CD14-positive monocyte (primary cell): ENCODE measurements at regions not wholly inside any gene's neighbourhood (a gene's known extent, or its start where the extent isn't known, plus 50 kb on each side); places are given as distances from the start of the nearest gene placed in this dataset.

Experiments
- DNase-seq, 3 donors: peaks; one replicate each; pipeline ENCODE4 v3.0.0-alpha.2; 2011 to 2022
- H2AFZ ChIP-seq: 2 replicates; pipeline ENCODE4 v1.6.0; 2012; ENCODE audit warnings: mild to moderate bottlenecking, low read depth, low read length, inconsistent platforms; ENCODE audit not compliant: insufficient read depth, poor library complexity, severe bottlenecking
- H3K27ac ChIP-seq, 2 donors: 1 replicate in 1 of 2; 2 replicates in 1 of 2; pipeline ENCODE4 v1.5.1; 2012 to 2013; ENCODE audit warnings: low read length in 2 of 2, control low read depth in 1 of 2, inconsistent platforms in 1 of 2, low read depth in 1 of 2, mild to moderate bottlenecking in 1 of 2
- H3K27me3 ChIP-seq, 2 donors: one replicate each; pipeline versions ENCODE4 v1.6.0 to v1.6.1; 2011 to 2013; ENCODE audit warnings: low read length in 2 of 2; ENCODE audit not compliant: control insufficient read depth in 2 of 2, insufficient read depth in 2 of 2
- H3K36me3 ChIP-seq, 2 donors: replicated peaks in 1 of 2; 1 replicate in 1 of 2; 2 replicates in 1 of 2; pipeline versions ENCODE4 v1.5.1 to v1.6.1; 2012 to 2013; ENCODE audit warnings: low read length in 2 of 2, control low read depth in 1 of 2, inconsistent platforms in 1 of 2, mild to moderate bottlenecking in 1 of 2; ENCODE audit not compliant: insufficient read depth in 2 of 2, control insufficient read depth in 1 of 2
- H3K4me1 ChIP-seq, 2 donors: 1 replicate in 1 of 2; 2 replicates in 1 of 2; pipeline versions ENCODE4 v1.5.1 to v1.6.1; 2012 to 2013; ENCODE audit warnings: low read length in 2 of 2, control low read depth in 1 of 2, inconsistent platforms in 1 of 2, mild to moderate bottlenecking in 1 of 2, moderate library complexity in 1 of 2; ENCODE audit not compliant: insufficient read depth in 2 of 2, control insufficient read depth in 1 of 2
- H3K4me2 ChIP-seq: replicated peaks from 2 replicates; pipeline ENCODE3; 2012; ENCODE audit warnings: low read length, moderate library complexity, mild to moderate bottlenecking; ENCODE audit not compliant: poor library complexity, severe bottlenecking; ENCODE audit errors: extremely low read depth
- H3K4me3 ChIP-seq, 3 experiments: fragments of 200-600 bp in 1 of 3; sonication (generic) in 1 of 3; replicated peaks in 1 of 3; 1 replicate in 2 of 3; 2 replicates in 1 of 3; pipeline ENCODE4 v1.5.1; 2011 to 2013; ENCODE audit warnings: low read length in 3 of 3, mild to moderate bottlenecking in 3 of 3, control low read depth in 2 of 3, low read depth in 2 of 3, inconsistent platforms in 1 of 3, moderate library complexity in 1 of 3
- H3K79me2 ChIP-seq: 2 replicates; pipeline ENCODE4 v1.6.0; 2012; ENCODE audit warnings: mild to moderate bottlenecking, control low read depth, inconsistent platforms, low read length, moderate library complexity; ENCODE audit not compliant: insufficient read depth
- H3K9ac ChIP-seq: 2 replicates; pipeline ENCODE4 v1.6.0; 2017; ENCODE audit warnings: low read length, mild to moderate bottlenecking; ENCODE audit not compliant: insufficient read depth, poor library complexity, severe bottlenecking
- H3K9me3 ChIP-seq, 2 donors: replicated peaks in 1 of 2; 1 replicate in 1 of 2; 2 replicates in 1 of 2; pipeline versions ENCODE4 v1.5.1 to v1.6.1; 2012 to 2013; ENCODE audit warnings: low read length in 2 of 2, control low read depth in 1 of 2; ENCODE audit not compliant: control insufficient read depth in 1 of 2, insufficient read depth in 1 of 2
- H4K20me1 ChIP-seq: 2 replicates; pipeline ENCODE4 v1.6.0; 2012; ENCODE audit warnings: mild to moderate bottlenecking, low read length, control low read depth, moderate library complexity; ENCODE audit not compliant: insufficient read depth
- H3K27ac Mint-ChIP-seq, 7 donors: one replicate each; pipeline ENCODE4 v1.8.0; 2020; ENCODE audit warnings: mild to moderate bottlenecking in 7 of 7, mixed read lengths in 7 of 7, moderate library complexity in 6 of 7, inconsistent platforms in 2 of 7
- H3K27me3 Mint-ChIP-seq, 3 donors: one replicate each; pipeline ENCODE4 v1.8.0; 2021 to 2022; ENCODE audit warnings: low read depth in 3 of 3, mild to moderate bottlenecking in 3 of 3, mixed read lengths in 3 of 3, moderate library complexity in 3 of 3, inconsistent platforms in 1 of 3
- H3K36me3 Mint-ChIP-seq, 2 donors: one replicate each; pipeline ENCODE4 v1.8.0; 2020; ENCODE audit warnings: mixed read lengths in 2 of 2, inconsistent platforms in 1 of 2, mild to moderate bottlenecking in 1 of 2
- H3K4me1 Mint-ChIP-seq: one replicate; pipeline ENCODE4 v1.8.0; 2020; ENCODE audit warnings: mild to moderate bottlenecking, mixed read lengths
- H3K4me3 Mint-ChIP-seq, 2 donors: one replicate each; pipeline ENCODE4 v1.8.0; 2020; ENCODE audit warnings: mild to moderate bottlenecking in 2 of 2, mixed read lengths in 2 of 2, moderate library complexity in 1 of 2
- H3K9me3 Mint-ChIP-seq, 7 donors: one replicate each; pipeline ENCODE4 v1.8.0; 2020 to 2022; ENCODE audit warnings: mixed read lengths in 7 of 7, mild to moderate bottlenecking in 6 of 7, moderate library complexity in 6 of 7, inconsistent platforms in 2 of 7
- CTCF ChIP-seq: fragments of 200-600 bp; IDR thresholded peaks from one replicate; pipeline ENCODE4 v1.8.0; 2022; ENCODE audit warnings: antibody characterized with exemption, mild to moderate bottlenecking
- WGBS: methylation state at CpG from one replicate; pipeline ENCODE4 v1.1.5; 2013; ENCODE audit warnings: missing lambda C conversion rate; ENCODE audit not compliant: insufficient coverage; 5-methylcytosine and 5-hydroxymethylcytosine counted together
- intact Hi-C, 2 donors: fragments of 100-400 bp; cut with micrococcal nuclease; formaldehyde crosslinking; loops; one replicate each; pipeline versions ENCODE4 v1.15.0 to v1.15.1; 2023

- H3K36me3 ChIP-seq: no peaks in the 10 kb centered on the region
- H3K36me3 Mint-ChIP-seq: no peaks in the 10 kb centered on the region
- H3K9me3 Mint-ChIP-seq: peaks cover 0 to 3% (median 0%) of the 10 kb centered on the region in 7 donors
- H3K9me3 ChIP-seq: no peaks in the 10 kb centered on the region
- no peak overlapping the region for H3K27ac Mint-ChIP-seq
- WGBS: 94% methylated on average over 2 of the region's 4 CpGs
- no peak overlapping the region for H3K4me2 ChIP-seq
- no peak overlapping the region for H3K4me3 ChIP-seq
- H3K27me3 Mint-ChIP-seq: peaks cover 9 to 15% (median 12%) of the 10 kb centered on the region in 3 donors
- H3K27ac ChIP-seq: no peak overlapping the region
- no peak for DNase-seq
- no peak for TF ChIP-seq CTCF
- no peaks in the 10 kb centered on the region for H3K4me1 Mint-ChIP-seq
- H2AFZ ChIP-seq: no peak overlapping the region
- H3K79me2 ChIP-seq: no peaks in the 10 kb centered on the region
- H3K9ac ChIP-seq: no peak overlapping the region
- no peaks in the 10 kb centered on the region for H3K4me1 ChIP-seq
- H3K27me3 ChIP-seq: no peaks in the 10 kb centered on the region
- no peak overlapping the region for H3K4me3 Mint-ChIP-seq
- H4K20me1 ChIP-seq: no peaks in the 10 kb centered on the region
- intact Hi-C loops: no loop called here
Measured at GRCh38 chr2:235142601-235143000, 190.8 kb downstream of the SH3BP4 start.

GRCh38 chr2:235143789-235144188 lies 192.0 kb downstream of the SH3BP4 start:
- no peaks in the 10 kb centered on the region for H3K36me3 Mint-ChIP-seq
- no CpG with 5 or more reads among the region's 2 CpGs for WGBS

More at GRCh38 chr2:235143789-235144188, 192.0 kb downstream of the SH3BP4 start:
- Histone ChIP-seq H3K4me1 (no peaks in the 10 kb centered on the region), H3K9me3 (no peaks in the 10 kb centered on the region), H2AFZ (no peak overlapping the region), H3K79me2 (no peaks in the 10 kb centered on the region), H3K4me3 (no peak overlapping the region), H3K4me2 (no peak overlapping the region), H3K27ac (no peak overlapping the region), H3K9ac (no peak overlapping the region), H4K20me1 (no peaks in the 10 kb centered on the region), H3K36me3 (no peaks in the 10 kb centered on the region), H3K27me3 (no peaks in the 10 kb centered on the region)
- Mint-ChIP-seq H3K4me1 (no peaks in the 10 kb centered on the region), H3K4me3 (no peak overlapping the region), H3K27me3 (peaks cover 4 to 13% (median 9%) of the 10 kb centered on the region in 3 donors), H3K27ac (no peak overlapping the region), H3K9me3 (peaks cover 0 to 3% (median 0%) of the 10 kb centered on the region in 7 donors)
- no peak for DNase-seq
- TF ChIP-seq CTCF: no peak
- intact Hi-C loops: no loop called here
